ENCODE measurements at regions not wholly inside any gene's neighbourhood (a gene's known extent, or its start where the extent isn't known, plus 50 kb on each side); places are given as distances from the start of the nearest gene placed in this dataset.

DNA sequence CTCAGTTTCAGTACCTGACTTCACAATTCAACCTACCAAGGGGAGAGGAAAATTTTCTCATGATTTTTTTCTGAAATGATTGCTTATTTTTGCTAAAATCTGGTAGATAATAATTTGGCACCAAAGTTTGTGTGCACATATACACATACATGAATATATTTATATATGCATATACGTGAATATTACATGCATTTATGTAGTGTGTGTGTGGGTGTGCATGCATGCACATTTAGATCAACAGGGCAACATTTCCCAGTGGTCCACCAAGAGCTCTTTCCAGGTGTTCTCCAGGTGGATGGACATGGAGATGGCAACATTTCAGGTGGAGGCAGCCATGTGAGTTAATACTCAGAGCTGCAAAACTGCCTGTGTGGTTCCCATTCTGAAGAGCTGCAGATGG, 320.9 kb downstream of the SAMD5 start:
- DNase-seq (ENCODE audit: low read depth in 1 of 2, low spot score in 1 of 2) = no peak
- Histone ChIP-seq H3K27ac (replicated peaks) (no peak overlapping the region), H3K27me3 (ENCODE audit: insufficient read depth, poor library complexity, severe bottlenecking) (no peaks in the 10 kb centered on the region), H3K4me3 (replicated peaks; ENCODE audit: insufficient read depth, low read length) (no peak overlapping the region)
- TF ChIP-seq, protein P1, sequence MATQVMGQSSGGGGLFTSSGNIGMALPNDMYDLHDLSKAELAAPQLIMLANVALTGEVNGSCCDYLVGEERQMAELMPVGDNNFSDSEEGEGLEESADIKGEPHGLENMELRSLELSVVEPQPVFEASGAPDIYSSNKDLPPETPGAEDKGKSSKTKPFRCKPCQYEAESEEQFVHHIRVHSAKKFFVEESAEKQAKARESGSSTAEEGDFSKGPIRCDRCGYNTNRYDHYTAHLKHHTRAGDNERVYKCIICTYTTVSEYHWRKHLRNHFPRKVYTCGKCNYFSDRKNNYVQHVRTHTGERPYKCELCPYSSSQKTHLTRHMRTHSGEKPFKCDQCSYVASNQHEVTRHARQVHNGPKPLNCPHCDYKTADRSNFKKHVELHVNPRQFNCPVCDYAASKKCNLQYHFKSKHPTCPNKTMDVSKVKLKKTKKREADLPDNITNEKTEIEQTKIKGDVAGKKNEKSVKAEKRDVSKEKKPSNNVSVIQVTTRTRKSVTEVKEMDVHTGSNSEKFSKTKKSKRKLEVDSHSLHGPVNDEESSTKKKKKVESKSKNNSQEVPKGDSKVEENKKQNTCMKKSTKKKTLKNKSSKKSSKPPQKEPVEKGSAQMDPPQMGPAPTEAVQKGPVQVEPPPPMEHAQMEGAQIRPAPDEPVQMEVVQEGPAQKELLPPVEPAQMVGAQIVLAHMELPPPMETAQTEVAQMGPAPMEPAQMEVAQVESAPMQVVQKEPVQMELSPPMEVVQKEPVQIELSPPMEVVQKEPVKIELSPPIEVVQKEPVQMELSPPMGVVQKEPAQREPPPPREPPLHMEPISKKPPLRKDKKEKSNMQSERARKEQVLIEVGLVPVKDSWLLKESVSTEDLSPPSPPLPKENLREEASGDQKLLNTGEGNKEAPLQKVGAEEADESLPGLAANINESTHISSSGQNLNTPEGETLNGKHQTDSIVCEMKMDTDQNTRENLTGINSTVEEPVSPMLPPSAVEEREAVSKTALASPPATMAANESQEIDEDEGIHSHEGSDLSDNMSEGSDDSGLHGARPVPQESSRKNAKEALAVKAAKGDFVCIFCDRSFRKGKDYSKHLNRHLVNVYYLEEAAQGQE (IDR thresholded peaks at IDR 0.05; ENCODE audit: insufficient replicate concordance, low read depth) = no peak
- TF ChIP-seq, protein P2, sequence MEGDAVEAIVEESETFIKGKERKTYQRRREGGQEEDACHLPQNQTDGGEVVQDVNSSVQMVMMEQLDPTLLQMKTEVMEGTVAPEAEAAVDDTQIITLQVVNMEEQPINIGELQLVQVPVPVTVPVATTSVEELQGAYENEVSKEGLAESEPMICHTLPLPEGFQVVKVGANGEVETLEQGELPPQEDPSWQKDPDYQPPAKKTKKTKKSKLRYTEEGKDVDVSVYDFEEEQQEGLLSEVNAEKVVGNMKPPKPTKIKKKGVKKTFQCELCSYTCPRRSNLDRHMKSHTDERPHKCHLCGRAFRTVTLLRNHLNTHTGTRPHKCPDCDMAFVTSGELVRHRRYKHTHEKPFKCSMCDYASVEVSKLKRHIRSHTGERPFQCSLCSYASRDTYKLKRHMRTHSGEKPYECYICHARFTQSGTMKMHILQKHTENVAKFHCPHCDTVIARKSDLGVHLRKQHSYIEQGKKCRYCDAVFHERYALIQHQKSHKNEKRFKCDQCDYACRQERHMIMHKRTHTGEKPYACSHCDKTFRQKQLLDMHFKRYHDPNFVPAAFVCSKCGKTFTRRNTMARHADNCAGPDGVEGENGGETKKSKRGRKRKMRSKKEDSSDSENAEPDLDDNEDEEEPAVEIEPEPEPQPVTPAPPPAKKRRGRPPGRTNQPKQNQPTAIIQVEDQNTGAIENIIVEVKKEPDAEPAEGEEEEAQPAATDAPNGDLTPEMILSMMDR (IDR thresholded peaks at IDR 0.05; ENCODE audit: insufficient read depth, low read length) = no peak
- TF ChIP-seq POLR2AphosphoS5 (IDR thresholded peaks at IDR 0.05; ENCODE audit: low read depth) (no peak), GABPA (IDR thresholded peaks at IDR 0.05; ENCODE audit: low read depth) (no peak), SPI1 (IDR thresholded peaks at IDR 0.05; ENCODE audit: borderline replicate concordance, low read depth) (no peak)

DNA sequence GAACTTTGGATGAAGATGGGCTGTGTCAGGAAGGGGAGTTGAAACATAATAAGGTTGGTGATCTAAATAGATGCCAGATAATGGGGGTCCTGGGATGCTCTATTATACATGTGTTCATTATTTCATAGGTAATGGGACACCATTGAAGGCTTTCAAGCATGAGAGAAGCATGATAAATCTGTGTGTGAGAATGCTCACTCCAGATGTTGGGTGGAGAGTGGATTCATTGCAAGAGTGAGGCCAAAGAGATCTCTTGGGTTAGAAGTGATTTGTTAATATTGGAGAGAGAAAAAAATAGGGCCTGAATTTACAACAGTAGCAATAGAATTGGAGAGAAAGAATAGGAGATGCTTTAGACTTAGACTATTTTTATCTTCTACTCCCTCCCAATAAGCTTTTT, 321.3 kb downstream of the SAMD5 start:
- no peak overlapping the region for H3K4me3 ChIP-seq (replicated peaks; ENCODE audit: insufficient read depth, low read length)
- H3K27me3 ChIP-seq (ENCODE audit: insufficient read depth, poor library complexity, severe bottlenecking) = no peaks in the 10 kb centered on the region
- TF ChIP-seq, protein P1 (IDR thresholded peaks at IDR 0.05; ENCODE audit: insufficient replicate concordance, low read depth) = no peak
- TF ChIP-seq GABPA (IDR thresholded peaks at IDR 0.05; ENCODE audit: low read depth) (no peak), POLR2AphosphoS5 (IDR thresholded peaks at IDR 0.05; ENCODE audit: low read depth) (no peak), SPI1 (IDR thresholded peaks at IDR 0.05; ENCODE audit: borderline replicate concordance, low read depth) (no peak)
- TF ChIP-seq, protein P2 (IDR thresholded peaks at IDR 0.05; ENCODE audit: insufficient read depth, low read length) = no peak
- H3K27ac ChIP-seq (replicated peaks) = no peak overlapping the region
- DNase-seq (ENCODE audit: low read depth in 1 of 2, low spot score in 1 of 2) = no peak

DNA sequence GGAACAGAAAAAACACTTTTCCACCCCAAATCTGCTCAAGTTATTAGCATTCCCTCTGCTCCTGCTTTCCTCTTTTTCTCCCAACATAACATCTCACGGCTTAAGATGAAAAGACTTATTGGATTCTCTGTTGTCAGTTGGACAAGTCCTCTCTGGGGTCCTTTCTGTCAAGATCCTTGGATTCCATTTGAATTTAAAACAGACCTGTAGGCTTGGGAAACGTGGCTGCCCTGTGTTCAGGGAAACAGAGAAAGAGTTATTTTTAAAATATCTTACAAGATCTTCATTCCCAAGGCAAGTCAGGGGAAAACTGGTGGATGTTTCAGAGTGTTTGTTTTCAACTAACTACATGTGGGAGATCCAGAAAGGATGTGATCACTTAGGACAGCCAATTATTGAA, 322.9 kb downstream of the SAMD5 start:
- Histone ChIP-seq H3K27me3 (ENCODE audit: insufficient read depth, poor library complexity, severe bottlenecking) (no peaks in the 10 kb centered on the region), H3K27ac (replicated peaks) (no peak overlapping the region), H3K4me3 (replicated peaks; ENCODE audit: insufficient read depth, low read length) (no peak overlapping the region)
- DNase-seq (ENCODE audit: low read depth in 1 of 2, low spot score in 1 of 2) = no peak
- TF ChIP-seq, protein P2 (IDR thresholded peaks at IDR 0.05; ENCODE audit: insufficient read depth, low read length) = no peak
- TF ChIP-seq, protein P1 (IDR thresholded peaks at IDR 0.05; ENCODE audit: insufficient replicate concordance, low read depth) = no peak
- TF ChIP-seq SPI1 (IDR thresholded peaks at IDR 0.05; ENCODE audit: borderline replicate concordance, low read depth) (no peak), POLR2AphosphoS5 (IDR thresholded peaks at IDR 0.05; ENCODE audit: low read depth) (no peak), GABPA (IDR thresholded peaks at IDR 0.05; ENCODE audit: low read depth) (no peak)

All from HL-60 (cell line).